ENCODE measurements at regions not wholly inside any gene's neighbourhood (a gene's known extent, or its start where the extent isn't known, plus 50 kb on each side); places are given as distances from the start of the nearest gene placed in this dataset.
"Not testable (repeated sequence)": the region's sequence is repeated elsewhere in the genome, so short reads cannot be mapped to it uniquely, and the experiment has no call there.

GRCh38 chrX:142854970-142855369, 170.8 kb upstream of the SPANXN4 start:
- Histone ChIP-seq H3K27me3 (ENCODE audit: low read depth, low read length) (no peaks in the 10 kb centered on the region), H3K27ac (ENCODE audit: low read length) (no peak overlapping the region), H3K9me3 (ENCODE audit: insufficient read depth, low read length) (no peaks in the 10 kb centered on the region), H3K36me3 (replicated peaks; ENCODE audit: low read depth, low read length) (no peaks in the 10 kb centered on the region), H3K4me3 (ENCODE audit: low read length) (no peak overlapping the region), H3K9ac (ENCODE audit: low read length) (no peak overlapping the region), H4K20me1 (ENCODE audit: insufficient read depth, low read length) (no peaks in the 10 kb centered on the region), H3K79me2 (ENCODE audit: low read length) (no peaks in the 10 kb centered on the region), H3K4me1 (ENCODE audit: low read length) (no peaks in the 10 kb centered on the region), H3K4me2 (ENCODE audit: low read length) (no peak overlapping the region), H2AFZ (ENCODE audit: low read depth, low read length) (no peak overlapping the region)
- TF ChIP-seq, protein P1, sequence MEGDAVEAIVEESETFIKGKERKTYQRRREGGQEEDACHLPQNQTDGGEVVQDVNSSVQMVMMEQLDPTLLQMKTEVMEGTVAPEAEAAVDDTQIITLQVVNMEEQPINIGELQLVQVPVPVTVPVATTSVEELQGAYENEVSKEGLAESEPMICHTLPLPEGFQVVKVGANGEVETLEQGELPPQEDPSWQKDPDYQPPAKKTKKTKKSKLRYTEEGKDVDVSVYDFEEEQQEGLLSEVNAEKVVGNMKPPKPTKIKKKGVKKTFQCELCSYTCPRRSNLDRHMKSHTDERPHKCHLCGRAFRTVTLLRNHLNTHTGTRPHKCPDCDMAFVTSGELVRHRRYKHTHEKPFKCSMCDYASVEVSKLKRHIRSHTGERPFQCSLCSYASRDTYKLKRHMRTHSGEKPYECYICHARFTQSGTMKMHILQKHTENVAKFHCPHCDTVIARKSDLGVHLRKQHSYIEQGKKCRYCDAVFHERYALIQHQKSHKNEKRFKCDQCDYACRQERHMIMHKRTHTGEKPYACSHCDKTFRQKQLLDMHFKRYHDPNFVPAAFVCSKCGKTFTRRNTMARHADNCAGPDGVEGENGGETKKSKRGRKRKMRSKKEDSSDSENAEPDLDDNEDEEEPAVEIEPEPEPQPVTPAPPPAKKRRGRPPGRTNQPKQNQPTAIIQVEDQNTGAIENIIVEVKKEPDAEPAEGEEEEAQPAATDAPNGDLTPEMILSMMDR (IDR thresholded peaks at IDR 0.05; ENCODE audit: low read depth, low read length) = no peak
- TF ChIP-seq EZH2phosphoT487 (IDR thresholded peaks at IDR 0.05; ENCODE audit: low read depth) = no peak

- Histone ChIP-seq H3K27me3 (ENCODE audit: low read depth, low read length) (no peaks in the 10 kb centered on the region), H3K4me3 (ENCODE audit: low read length) (no peak overlapping the region), H3K9ac (ENCODE audit: low read length) (no peak overlapping the region), H3K27ac (ENCODE audit: low read length) (no peak overlapping the region), H3K36me3 (replicated peaks; ENCODE audit: low read depth, low read length) (no peaks in the 10 kb centered on the region), H3K79me2 (ENCODE audit: low read length) (no peaks in the 10 kb centered on the region), H4K20me1 (ENCODE audit: insufficient read depth, low read length) (no peaks in the 10 kb centered on the region), H3K4me1 (ENCODE audit: low read length) (no peaks in the 10 kb centered on the region), H3K9me3 (ENCODE audit: insufficient read depth, low read length) (no peaks in the 10 kb centered on the region), H2AFZ (ENCODE audit: low read depth, low read length) (no peak overlapping the region), H3K4me2 (ENCODE audit: low read length) (no peak overlapping the region)
- TF ChIP-seq, protein P1 (IDR thresholded peaks at IDR 0.05; ENCODE audit: low read depth, low read length) = no peak
- no peak for TF ChIP-seq EZH2phosphoT487 (IDR thresholded peaks at IDR 0.05; ENCODE audit: low read depth)
These were observed 164.8 kb upstream of the SPANXN4 start for GRCh38 chrX:142860944-142861343.

- no peak overlapping the region for H2AFZ ChIP-seq (ENCODE audit: low read depth, low read length)
- H3K9me3 ChIP-seq (ENCODE audit: insufficient read depth, low read length) = no peaks in the 10 kb centered on the region
- H3K4me3 ChIP-seq (ENCODE audit: low read length) = no peak overlapping the region
- no peaks in the 10 kb centered on the region for H3K79me2 ChIP-seq (ENCODE audit: low read length)
- H3K36me3 ChIP-seq (replicated peaks; ENCODE audit: low read depth, low read length) = no peaks in the 10 kb centered on the region
- no peak overlapping the region for H3K9ac ChIP-seq (ENCODE audit: low read length)
- no peaks in the 10 kb centered on the region for H4K20me1 ChIP-seq (ENCODE audit: insufficient read depth, low read length)
- no peaks in the 10 kb centered on the region for H3K4me1 ChIP-seq (ENCODE audit: low read length)
- TF ChIP-seq, protein P1 (IDR thresholded peaks at IDR 0.05; ENCODE audit: low read depth, low read length) = no peak
- TF ChIP-seq EZH2phosphoT487 (IDR thresholded peaks at IDR 0.05; ENCODE audit: low read depth) = no peak
- H3K27me3 ChIP-seq (ENCODE audit: low read depth, low read length) = no peaks in the 10 kb centered on the region
- H3K4me2 ChIP-seq (ENCODE audit: low read length) = no peak overlapping the region
- no peak overlapping the region for H3K27ac ChIP-seq (ENCODE audit: low read length)
These were observed 164.2 kb upstream of the SPANXN4 start for GRCh38 chrX:142861557-142861956.

DNA sequence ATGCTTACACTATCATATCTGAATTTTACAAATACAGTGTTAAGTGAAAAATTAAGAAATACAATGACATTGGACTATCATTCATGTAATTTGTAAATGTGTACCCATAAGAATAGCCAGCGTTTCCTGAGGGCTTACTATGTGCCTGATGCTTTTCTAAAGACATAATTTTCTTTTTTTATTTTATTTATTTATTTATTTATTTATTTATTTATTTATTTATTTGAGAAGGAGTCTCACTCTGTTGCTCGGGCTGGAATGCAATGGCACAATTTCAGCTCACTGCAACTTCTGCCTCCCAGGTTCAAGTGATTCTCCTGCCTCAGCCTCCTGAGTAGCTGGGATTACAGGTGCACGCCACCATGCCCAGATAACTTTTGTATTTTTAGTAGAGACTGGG, 159.5 kb upstream of the SPANXN4 start:
- H3K4me3 ChIP-seq (ENCODE audit: low read length); H4K20me1 ChIP-seq (ENCODE audit: insufficient read depth, low read length); H3K9ac ChIP-seq (ENCODE audit: low read length); H3K79me2 ChIP-seq (ENCODE audit: low read length); H3K4me2 ChIP-seq (ENCODE audit: low read length); H3K27me3 ChIP-seq (ENCODE audit: low read depth, low read length); H2AFZ ChIP-seq (ENCODE audit: low read depth, low read length); H3K9me3 ChIP-seq (ENCODE audit: insufficient read depth, low read length); H3K27ac ChIP-seq (ENCODE audit: low read length); H3K4me1 ChIP-seq (ENCODE audit: low read length); H3K36me3 ChIP-seq (replicated peaks; ENCODE audit: low read depth, low read length): not testable (repeated sequence)

DNA sequence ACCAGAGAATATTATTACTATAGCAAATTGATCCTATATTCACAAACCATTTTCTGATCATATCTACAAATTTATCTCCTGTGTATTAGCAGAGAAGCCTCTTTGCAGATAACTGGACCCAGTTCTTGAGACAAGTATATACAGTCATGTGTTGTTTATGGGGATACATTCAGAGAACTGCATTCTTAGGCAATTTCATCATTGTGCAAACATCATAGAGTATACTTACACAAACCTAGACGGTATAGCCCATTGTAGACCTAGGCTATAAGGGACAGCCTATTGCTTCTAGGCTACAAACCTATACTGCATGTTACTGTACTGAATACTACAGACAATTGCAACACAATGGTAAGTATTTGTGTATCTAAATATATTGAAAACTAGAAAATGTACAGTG, 152.5 kb upstream of the SPANXN4 start:
- H3K79me2 ChIP-seq (ENCODE audit: low read length) = no peaks in the 10 kb centered on the region
- no peaks in the 10 kb centered on the region for H3K27me3 ChIP-seq (ENCODE audit: low read depth, low read length)
- no peak overlapping the region for H3K4me2 ChIP-seq (ENCODE audit: low read length)
- no peak overlapping the region for H3K9ac ChIP-seq (ENCODE audit: low read length)
- H4K20me1 ChIP-seq (ENCODE audit: insufficient read depth, low read length) = no peaks in the 10 kb centered on the region
- no peak overlapping the region for H2AFZ ChIP-seq (ENCODE audit: low read depth, low read length)
- no peak overlapping the region for H3K27ac ChIP-seq (ENCODE audit: low read length)
- H3K36me3 ChIP-seq (replicated peaks; ENCODE audit: low read depth, low read length) = no peaks in the 10 kb centered on the region
- H3K4me3 ChIP-seq (ENCODE audit: low read length) = no peak overlapping the region
- H3K4me1 ChIP-seq (ENCODE audit: low read length) = no peaks in the 10 kb centered on the region
- TF ChIP-seq, protein P1 (IDR thresholded peaks at IDR 0.05; ENCODE audit: low read depth, low read length) = no peak
- TF ChIP-seq EZH2phosphoT487 (IDR thresholded peaks at IDR 0.05; ENCODE audit: low read depth) = no peak
- no peaks in the 10 kb centered on the region for H3K9me3 ChIP-seq (ENCODE audit: insufficient read depth, low read length)

All from OCI-LY3 (cell line).